ENCODE measurements at regions not wholly inside any gene's neighbourhood (a gene's known extent, or its start where the extent isn't known, plus 50 kb on each side); places are given as distances from the start of the nearest gene placed in this dataset.

DNA sequence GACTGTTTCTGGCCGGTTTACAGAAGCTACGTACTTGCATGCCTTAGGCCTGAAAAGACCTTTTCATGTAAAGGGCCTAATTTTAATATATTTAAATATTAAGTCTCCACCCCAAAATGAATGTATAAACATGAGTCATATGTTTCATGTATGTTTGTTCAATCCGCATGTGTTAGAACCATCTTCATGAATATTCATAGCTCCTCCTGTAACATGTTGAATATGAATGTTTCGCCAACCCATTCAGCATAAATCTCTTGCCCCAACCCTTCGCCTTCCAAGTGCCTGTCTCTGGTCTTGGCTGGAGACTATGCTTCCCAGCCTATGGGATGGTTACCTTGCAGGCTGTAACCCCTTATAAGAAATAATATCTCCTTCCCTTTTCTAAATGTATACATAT, 212.5 kb downstream of the SCG2 start:
- DNase-seq (ENCODE audit: low spot score) = no peak

DNA sequence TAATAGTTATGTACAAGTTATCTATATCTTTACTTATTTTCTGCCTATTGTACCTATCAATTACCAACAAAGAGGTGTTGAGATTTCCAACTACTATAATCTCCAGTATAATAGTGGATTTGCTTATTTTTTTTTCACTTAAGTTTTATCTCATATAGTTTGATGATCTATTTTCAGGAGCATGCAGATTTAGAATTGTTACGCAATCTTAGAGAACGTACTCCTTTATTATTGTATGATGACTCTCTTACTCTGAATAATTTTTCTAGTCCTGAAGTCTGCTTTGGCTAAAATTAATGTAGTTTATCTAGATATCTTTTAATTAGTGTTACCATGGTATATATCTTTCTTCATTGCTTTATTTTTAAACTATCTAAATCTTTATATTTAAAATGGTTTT, 205.2 kb downstream of the SCG2 start:
- DNase-seq (ENCODE audit: low spot score) = no peak

DNA sequence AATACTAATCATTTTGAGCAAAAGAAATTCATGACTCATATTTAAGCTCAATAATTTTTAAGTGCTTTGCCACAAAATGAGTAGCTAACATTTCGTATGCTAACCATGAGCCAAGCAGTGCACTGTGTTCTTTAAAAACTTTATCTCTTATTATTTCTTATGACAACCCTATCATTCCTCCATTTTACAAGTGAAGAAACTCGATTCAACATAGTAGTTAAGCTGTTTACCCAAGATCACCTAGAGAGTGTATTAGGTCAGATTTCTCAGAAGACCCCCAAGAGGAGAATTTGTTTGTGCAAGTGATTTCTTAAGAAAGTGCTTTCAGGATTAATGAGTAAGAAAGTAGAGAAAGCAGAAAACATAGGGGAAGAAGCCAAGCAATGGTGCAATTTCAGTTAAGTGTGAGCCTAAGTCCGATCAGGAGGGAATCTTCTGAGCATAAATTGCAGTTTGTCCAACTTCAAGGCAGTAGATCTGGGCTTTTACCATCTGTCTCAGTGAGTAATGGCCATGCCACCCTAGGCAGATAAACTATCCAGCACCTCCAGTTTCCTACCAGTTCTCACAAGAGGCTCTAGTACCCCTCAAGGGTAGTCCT, 202.7 kb downstream of the SCG2 start:
- DNase-seq (ENCODE audit: low spot score) = no peak

DNA sequence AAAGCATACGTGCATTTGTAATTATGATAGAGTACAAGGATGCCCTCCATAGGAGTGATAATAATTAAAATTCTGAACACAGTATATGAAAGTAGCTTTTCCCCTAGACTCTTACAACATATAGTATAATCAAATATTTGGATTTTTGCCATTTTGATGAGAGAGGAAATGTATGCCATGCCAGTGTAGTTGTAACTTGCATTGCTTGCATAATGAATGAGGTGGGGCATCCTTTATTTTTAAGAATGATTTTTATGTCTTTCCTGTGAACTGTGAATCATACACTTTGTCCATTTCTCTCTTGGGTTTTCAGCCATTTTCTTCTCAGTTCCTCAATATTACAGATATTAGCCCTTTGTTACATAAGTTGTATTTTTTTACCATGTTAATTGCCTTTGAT, 197.5 kb downstream of the SCG2 start:
- no peak for DNase-seq (ENCODE audit: low spot score)

DNA sequence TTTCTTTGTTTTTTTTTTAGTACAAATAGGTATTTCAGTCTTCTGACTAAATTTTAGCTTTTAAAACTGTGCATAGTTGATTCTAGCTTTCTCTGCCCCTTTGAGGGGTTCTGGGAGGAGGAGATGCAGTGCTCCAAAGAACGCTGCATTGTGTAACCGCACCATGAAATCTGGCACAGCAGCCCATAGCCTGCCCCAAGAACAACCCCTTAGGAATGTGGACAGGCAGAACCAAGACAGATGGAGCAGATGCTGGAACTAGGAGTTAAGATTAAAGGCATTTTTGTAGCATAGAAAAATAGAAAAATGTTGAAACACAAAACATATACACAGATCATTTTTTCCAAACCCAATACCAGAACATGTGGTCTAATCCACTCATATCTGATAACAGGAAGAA, 187.5 kb downstream of the SCG2 start:
- DNase-seq (ENCODE audit: low spot score) = no peak

DNA sequence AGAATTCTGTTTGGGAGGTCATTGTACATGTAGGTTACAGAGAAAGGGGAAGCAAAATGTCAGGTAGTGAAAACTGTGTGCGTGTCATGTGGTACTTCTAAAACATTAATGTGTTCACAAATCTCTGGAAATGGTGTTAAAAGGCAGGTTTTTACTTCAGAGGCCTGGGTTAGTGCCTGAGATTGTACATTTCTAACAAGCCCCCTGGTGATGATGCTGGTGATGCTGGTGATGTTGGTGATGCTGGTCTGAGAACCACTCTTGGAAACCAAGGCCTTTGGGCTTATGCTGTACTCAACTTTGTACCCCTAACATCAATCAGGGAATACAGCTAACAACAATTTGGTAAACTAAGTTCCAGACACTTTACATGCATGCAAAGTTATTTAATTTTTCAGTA, 187.1 kb downstream of the SCG2 start:
- no peak for DNase-seq (ENCODE audit: low spot score)

DNA sequence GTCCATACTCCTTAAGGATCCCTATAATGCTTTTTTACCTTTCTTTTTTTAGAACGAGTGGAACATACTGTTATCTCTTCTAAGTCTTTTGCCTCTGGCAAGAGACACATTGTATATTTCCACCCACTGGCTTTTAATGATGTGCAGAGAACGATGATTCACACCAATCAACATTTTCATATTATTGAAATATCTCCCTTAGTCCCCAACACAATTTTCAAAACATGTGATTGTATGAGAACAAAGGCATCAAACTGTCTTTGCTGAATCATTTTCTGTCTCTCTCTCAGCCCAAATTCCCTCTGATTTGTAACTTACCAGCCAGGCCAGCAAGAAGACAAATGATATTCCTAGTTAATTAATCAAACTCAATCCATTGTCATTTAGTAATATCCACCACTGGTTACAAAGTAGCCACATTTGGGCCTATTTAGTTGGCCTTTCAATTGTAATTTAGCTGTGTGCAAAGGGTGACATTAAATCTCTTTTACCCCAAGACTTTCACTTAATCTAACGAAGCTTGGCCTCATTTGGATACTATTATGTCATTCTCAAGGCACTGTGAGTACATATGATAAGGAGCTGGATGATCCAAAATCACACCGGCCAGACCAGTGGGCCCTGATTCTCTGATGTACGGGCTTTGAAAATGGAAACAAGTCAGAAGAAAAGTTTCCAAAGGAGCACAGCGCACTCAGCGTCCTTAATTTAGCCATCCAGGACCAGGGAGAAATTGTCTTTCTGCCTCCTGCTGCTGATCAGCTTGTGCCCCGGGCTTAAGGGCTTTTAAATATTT, 185.1 kb downstream of the SCG2 start:
- DNase-seq (ENCODE audit: low spot score) = peak; percentile 10

DNA sequence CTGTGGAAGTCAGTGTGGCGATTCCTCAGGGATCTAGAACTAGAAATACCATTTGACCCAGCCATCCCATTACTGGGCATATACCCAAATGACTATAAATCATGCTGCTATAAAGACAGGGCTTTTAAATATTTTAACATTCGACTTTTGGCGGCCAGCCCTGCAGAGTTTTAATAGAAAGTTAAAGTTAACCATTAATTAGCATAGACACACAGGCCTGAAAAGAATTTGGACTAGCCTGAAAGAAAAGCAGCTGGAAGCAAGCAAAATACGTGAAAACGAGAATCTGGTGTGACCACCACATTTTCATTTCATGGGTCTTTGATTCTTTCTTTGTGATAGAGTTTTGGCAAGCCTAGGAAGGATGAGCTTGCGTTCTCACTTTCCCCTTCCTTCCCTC, 184.0 kb downstream of the SCG2 start:
- DNase-seq (ENCODE audit: low spot score) = no peak

DNA sequence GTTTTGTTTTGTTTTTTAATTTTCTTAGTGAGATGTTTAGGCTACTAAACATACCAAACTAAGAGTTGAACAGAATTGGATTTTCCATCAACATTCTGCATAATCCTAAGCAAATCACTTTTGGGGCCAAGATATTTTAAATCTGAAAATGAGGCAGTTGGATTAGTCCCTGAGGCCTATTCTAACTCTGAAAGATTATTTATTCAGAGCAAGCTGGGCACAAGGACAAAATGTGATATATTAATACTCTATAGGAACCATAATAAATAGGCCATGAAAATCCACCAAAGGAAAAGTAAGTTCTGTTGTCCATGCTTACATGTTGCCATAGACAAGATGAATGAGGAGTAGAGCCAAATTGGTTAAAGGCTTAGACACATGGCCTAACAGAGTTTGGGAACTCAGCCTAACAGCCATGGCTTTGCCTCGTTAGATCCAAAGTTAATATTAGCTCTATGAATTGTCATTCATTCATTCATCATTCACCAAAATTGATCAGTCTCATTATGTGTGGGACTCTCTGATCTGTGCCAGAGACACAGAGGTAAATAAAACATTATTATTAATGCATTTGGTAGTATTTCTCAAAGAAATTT, 183.5 kb downstream of the SCG2 start:
- no peak for DNase-seq (ENCODE audit: low spot score)

DNA sequence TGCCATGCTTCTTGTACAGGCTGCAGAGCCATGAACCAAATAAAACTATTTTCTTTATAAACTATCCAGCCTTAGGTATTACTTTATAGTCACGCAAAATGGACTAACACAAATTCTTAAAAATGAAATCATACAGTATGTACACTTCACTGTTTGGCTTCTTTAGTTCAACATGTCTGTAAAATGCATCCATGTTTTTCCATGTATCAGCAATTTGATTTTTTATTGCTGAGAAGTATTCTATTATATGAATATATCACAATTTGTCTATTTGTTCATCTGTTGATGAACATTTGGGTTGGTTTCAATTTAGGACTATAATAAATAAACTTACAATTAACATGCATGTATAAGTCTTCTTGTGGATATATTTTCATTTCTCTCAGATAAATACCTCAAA, 182.1 kb downstream of the SCG2 start:
- no peak for DNase-seq (ENCODE audit: low spot score)

DNA sequence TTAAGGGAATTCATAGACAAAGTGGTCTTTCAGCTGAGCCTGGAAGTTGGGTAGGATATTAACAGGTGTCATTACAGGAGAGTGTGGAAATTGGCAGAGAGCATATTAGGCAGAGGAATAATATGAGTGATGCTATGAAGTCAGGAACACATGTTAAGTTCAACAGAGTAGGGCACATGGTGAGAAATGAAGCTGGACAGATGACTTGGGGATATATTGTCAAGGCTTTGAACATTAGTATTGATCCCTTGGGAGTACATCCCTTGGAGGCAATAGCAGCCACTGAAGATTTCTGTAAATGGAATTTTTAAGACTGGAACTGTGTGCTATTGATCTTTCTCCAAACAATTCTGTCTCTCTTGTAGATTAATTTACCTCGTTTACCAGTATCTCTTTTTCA, 170.7 kb downstream of the SCG2 start:
- no peak for DNase-seq (ENCODE audit: low spot score)

DNA sequence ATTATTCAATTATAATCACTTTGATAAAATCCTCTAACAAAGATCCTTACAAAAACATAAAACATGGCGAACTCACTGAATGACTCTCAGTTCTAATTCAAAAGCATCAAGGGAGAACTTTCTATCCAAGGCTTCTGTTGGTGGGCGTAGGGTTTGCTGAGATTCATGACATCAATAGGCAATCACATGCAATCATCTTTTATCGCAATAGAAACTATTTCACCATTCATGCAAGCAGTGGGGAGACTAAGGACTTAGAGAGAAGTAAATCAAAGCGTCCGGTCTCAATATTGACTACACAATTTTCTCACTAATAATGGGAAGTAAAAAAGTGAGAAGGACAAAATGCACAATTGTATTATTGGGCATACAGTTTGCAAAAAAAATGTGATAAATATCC, 168.7 kb downstream of the SCG2 start:
- DNase-seq (ENCODE audit: low spot score) = no peak

DNA sequence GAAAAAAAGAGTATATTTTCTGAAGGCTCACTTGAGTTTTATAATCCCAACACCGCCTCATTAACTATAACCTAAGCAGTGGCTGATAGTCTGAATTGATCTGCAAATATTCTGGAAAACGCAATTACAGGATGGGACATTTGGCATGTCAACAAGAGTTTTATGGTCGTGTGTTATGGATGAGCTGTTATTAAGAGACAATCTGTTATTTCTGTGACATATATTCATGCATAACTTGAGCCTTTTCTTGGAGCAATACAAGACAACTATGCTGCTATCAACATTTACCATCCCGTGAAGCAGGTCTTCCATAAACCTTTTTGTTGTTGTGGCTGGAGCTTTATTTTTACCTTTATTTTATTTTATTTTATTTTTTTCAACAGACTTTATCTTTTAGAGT, 164.4 kb downstream of the SCG2 start:
- no peak for DNase-seq (ENCODE audit: low spot score)

DNA sequence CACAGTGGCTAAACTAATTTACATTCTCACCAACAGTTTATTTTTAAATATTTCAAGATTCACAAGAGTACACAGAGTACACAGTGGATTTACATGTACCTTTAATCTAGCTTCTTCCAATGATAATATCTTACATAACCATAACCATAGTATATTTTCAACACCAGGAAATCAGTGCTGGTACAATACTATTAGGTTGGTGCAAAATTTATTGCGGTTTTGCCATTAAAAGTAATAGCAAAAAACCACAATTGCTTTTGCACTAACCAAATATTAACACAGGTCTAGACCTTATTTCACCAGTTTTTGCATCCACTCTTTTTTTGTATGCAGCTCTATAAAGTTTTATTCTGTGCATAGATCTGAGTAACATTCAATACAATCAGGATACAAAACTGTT, 163.0 kb downstream of the SCG2 start:
- DNase-seq (ENCODE audit: low spot score) = no peak

DNA sequence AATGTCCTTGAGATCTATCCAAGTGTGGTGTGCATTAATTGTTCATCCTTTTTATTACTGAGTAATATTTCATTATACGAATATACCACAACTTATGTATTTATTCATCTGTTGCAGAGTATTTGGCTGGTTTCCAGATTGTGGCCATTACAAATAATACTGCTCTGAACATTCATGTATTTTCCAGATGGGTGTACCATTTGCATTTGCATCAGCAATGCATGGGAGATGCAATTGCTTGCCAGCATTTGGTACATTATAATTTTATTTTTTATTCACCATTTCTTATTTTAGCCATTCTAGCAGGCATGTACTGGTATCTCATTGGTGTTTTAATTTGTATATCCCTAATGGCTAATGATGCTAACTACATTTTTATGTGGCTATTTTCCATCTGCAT, 162.4 kb downstream of the SCG2 start:
- no peak for DNase-seq (ENCODE audit: low spot score)

DNA sequence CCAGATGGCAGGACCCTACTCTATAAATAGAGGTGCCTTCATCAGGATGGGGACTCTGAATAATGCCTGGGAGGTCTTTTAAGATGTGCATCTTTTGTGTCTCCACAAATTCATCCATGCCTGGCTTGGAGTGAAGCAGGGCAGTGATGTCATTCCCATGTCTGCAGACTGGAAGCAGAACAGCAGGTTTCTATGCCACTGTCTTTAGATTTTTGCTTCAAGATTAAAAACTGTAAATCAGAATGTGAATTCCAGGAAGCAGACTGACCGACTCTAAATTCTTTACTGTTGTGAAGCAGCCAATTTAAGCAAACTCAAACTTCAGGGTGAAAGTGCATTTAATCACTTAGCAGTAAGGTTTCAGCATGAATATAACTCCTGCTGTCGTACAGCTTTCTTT, 159.3 kb downstream of the SCG2 start:
- DNase-seq (ENCODE audit: low spot score) = no peak

DNA sequence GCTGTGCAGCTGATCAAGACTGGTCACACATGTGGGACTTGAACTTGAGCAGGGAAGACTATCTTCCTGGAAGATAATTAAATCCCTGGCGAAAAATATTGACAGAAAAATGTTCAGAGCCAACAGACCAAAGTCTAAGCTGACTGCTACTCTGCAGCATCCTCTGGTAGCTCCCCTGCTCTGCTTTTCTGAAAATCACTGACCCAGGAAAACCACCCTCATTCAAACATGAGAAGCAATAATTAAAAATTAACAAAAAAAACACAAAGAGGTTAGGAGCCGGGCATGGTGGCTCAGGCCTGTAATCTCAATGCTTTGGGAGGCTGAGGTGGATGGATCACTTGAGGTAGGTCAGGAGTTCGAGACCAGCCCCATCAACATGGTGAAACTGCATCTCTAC, 151.9 kb downstream of the SCG2 start:
- DNase-seq (ENCODE audit: low spot score) = no peak

DNA sequence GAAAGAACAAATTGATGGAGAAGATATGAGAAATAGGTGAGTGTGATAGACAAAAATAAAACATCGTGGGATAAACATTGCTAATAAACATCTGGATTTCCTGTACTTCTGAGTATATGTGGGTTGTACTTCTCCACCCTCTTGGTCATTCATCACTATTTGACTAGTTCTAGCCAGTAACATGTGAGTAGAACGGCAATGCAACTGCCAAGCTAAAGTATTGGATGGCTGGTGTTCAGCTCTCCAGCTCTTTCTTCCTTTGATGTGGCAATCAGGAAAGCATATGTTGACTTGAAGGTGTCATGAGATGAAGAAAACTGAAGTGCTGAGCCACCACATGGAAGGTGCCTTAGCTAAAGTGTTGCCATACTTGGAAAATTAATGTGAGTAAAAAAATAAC, 144.9 kb downstream of the SCG2 start:
- no peak for DNase-seq (ENCODE audit: low spot score)

DNA sequence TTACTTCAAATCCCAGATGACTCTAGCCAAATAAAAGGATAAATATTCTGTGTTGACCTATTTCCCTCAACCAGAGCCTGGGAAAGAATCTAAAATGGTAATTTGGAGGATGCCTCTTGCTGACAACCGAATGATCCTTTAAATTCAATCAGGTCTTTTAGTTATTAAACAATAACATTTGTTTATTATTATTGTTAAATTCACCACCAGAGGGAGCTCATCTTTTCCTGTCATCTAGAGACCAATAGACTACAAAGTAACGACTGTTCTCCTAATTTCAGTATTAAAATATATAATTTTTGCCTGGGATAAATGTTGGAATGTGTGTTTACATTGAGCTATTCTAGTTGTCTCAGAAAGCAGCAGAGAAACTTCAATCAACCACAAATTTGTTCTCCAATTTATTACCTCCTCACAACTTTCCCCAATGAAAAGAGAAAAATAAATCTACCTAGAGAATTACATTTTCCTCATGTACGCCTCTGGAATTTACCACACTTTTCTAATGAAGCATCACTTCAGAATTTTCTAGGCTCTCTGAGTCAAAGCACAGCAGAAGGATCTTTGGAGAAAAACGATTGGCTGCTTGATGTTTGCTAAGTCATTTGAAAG, 142.7 kb downstream of the SCG2 start:
- DNase-seq (ENCODE audit: low spot score) = no peak

DNA sequence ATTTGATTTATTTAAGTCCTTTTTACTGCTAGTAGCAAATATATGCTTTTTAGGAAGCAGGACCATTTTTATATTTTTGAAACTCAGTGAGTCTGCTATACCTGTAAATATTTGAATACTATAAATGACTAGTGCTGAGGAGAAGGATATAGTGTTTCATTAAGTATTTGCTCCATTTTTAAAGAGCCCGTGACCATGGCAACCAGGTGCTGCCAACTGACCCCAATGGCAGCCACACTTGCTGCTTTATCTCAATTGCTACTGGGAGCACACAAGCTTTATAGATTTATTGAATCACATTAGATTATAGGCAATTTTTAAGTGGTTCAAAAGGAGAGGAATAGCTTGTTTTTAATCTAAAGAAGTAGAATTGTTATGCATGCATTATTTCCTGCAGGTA, 142.0 kb downstream of the SCG2 start:
- DNase-seq (ENCODE audit: low spot score) = no peak

DNA sequence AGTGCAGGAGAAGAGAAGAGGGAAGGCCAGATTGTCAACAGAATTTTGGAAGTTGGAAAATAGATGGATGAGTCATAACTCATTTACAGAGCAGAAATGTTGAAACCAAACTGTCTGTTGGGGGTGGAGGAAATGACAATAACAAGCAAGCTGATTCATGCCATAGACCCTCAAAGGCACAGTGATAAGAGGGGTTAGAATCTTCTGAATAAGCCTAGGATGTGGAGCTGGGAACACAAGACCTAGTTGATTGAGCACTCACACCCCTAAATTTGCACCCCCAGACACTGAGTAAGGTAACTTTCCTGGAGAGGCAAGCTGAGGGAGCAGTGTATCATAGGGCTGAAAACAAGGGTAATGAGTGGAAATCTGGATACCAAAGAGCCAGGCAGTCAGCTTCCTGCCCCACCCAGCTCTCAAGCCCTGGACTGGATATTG, 141.4 kb downstream of the SCG2 start:
- DNase-seq (ENCODE audit: low spot score) = peak; percentile 54

DNA sequence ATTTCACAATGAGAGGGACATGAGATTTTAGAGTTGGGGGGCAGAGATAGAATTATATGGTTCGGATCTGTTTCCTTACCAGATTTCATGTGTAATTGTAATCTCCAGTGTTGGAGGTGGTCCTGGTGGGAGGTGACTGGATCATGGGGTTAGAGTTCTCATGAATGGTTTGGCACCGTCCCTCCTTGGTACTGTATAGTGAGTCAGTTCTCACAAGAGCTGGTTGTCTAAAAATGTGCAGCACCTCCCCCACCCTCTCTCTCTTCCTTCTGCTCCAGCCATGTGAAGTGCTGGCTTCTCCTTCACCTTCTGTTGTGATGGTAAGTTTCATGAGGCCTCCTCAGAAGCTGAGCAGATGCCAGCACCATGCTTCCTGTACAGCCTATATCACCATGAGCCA, 138.1 kb downstream of the SCG2 start:
- DNase-seq (ENCODE audit: low spot score) = no peak

DNA sequence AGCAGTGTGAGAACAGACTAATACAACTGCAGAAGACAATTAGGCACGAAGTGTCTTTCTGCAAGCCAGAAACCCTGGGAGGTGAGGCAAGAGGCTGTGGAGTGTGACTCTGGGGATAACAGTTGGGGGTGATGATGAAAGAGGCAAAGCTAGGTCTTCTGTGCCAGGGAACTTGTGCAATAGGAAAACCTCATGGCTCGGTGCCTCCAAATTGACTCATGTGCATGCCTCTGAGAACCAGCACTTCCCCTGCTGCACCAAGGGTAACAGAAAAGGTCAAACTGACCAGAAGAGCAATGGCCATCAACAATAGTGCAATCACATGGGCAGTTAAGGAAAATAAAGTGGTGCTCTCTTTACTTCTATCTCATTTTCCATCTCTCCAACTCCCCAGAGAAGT, 136.4 kb downstream of the SCG2 start:
- DNase-seq (ENCODE audit: low spot score) = peak; percentile 71

Data from Ammon's horn (tissue), 1 donor.